LHCN-M2 (cell line): ENCODE measurements at regions not wholly inside any gene's neighbourhood (a gene's known extent, or its start where the extent isn't known, plus 50 kb on each side); places are given as distances from the start of the nearest gene placed in this dataset.
"Not testable (repeated sequence)": the region's sequence is repeated elsewhere in the genome, so short reads cannot be mapped to it uniquely, and the experiment has no call there.

ENCODE experiments used
- DNase-seq: peaks from one replicate; pipeline ENCODE4 v3.0.0-alpha.2; 2012; ENCODE audit warnings: low read depth

GRCh38 chr2:114254875-114255274 lies 187.6 kb upstream of the DPP10 start:
- no peak for DNase-seq

DNA sequence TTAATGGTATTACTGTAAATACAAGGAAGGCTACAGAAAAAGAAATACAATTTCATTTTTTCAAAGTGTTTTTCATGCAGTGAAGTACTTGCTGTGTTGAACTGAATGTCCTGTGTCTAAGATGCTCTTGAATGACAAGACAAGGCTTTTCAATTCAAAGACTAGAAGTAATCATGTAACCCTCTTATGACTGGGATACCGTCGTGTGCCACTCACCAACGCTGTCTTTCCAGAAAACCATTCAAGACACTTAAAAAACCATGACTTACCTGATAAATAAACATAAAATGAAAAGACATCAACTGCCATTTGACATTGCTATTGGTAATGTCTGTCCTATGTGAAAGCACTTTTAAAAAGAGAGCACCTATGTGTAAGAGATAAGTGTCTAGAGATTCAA lies 183.1 kb upstream of the DPP10 start:
- no peak for DNase-seq

- DNase-seq, result no peak
Observed at GRCh38 chr2:114261366-114261765, 181.1 kb upstream of the DPP10 start.

DNA sequence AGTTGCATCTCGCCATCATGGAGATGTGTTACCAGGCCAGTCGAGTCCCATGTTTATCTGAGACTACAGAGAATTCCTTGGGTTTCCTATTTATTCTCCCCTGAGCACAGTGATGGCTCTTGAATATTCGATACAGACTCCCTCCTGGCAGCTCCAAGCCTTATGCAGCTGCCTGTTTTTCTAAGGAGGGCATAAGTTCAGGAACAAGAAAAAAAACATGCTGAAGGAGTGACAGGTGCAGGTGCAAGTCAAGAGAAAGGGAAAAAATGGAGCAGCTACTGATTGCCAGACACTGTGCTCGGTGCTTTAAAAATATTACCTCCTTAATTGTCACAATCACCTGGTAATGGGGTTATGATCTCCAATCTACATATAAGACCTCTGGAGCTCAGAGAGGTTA lies 177.2 kb upstream of the DPP10 start:
- DNase-seq, result no peak

DNA sequence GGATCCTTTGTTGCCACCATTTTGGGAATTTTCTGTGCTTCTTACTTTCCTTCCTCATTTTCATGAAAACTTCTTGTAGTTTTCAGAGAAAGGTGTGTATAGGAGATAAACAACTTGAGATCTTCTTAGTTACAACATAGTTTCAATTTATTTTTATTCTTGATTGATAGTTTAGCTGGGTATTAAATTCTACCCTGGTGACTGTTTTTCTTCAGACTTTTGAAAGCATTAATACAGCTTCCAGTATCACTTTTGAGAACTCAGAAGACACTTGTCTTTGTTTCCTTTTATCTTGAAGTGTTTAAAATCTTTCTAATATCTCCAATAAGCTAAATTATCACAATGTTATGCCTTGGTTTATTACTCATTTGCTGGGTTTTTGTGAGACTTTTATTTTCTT lies 167.5 kb upstream of the DPP10 start:
- no peak for DNase-seq

- no peak for DNase-seq
Observed at GRCh38 chr2:114281188-114281587, 161.3 kb upstream of the DPP10 start.

GRCh38 chr2:114283774-114284173 lies 158.7 kb upstream of the DPP10 start:
- no peak for DNase-seq

DNA sequence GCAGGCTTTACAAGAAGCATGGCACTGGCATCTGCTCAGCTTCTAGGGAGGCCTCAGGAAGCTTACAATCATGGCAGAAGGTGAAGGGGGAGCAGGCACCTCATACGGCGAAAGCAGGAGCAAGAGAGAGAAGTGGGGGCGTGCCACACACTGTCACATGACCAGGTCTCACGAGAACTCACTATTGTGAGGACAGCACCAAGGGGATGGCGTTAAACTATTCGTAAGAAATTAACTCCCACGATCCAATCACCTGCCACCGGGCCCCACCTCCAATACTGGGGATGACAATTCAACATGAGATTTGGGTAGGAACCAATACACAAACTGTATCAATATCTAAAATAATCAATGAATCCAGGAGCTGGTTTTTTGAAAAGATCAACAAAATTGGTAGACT lies 156.0 kb upstream of the DPP10 start:
- DNase-seq, result no peak

GRCh38 chr2:114293355-114293754 lies 149.1 kb upstream of the DPP10 start:
- DNase-seq, result no peak

GRCh38 chr2:114294741-114295140 lies 147.7 kb upstream of the DPP10 start:
- DNase-seq, result no peak

DNA sequence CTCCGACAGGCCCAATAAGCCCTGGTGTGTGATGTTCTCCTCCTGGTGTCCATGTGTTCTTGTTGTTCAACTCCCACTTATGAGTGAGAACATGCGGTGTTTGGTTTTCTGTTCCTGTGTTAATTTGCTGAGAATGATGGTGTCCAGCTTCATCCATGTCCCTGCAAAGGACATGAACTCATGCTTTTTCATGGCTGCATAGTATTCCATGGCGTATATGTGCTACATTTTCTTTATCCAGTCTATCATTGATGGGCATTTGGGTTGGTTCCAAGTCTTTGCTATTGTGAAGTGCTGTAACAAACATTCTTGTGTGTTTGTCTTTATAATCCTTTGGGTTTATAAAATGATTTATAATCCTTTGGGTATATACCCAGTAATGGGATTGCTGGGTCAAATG lies 142.1 kb upstream of the DPP10 start:
- DNase-seq, result not testable (repeated sequence)

DNA sequence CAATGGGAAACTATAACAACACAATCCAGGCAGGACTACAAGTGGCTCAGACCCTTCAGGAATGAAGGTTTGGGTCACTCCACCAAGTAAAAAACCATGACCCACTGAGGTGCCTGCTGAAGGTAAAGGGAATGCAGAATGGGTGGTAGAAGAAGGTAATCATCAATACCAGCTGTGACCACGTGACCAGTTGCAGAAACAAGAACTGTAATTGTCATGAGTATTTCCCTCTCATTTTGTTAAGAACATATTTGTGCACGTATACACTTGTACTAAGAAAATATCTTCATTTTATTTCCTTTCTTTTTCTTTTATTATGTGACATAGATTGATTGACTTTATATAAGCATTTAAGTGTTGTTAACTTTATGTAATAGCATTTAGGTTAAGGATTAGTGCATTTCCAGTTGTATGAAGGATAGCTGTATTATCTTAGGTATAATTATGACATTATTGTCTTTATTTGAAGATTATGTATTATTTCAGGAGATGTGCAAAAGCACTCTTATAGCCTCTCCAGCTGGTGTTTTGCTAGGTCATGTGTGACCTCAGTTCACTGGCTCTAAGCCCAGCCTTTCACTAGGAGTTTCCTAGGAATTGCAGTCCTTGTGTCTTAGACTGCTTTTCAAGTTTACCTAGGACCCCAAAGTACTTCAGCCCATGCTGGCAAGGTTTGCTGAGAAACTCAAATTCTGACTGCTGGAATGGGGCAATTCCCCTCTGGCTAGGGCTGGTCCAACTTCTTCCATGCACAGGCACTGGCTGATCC lies 125.7 kb upstream of the DPP10 start:
- no peak for DNase-seq

GRCh38 chr2:114330594-114330993 lies 111.8 kb upstream of the DPP10 start:
- DNase-seq, result no peak

- DNase-seq, result no peak
Observed at GRCh38 chr2:114331934-114332333, 110.5 kb upstream of the DPP10 start.

GRCh38 chr2:114345246-114345645 lies 97.2 kb upstream of the DPP10 start:
- no peak for DNase-seq

GRCh38 chr2:114346658-114347057 lies 95.8 kb upstream of the DPP10 start:
- DNase-seq, result no peak

- DNase-seq, result no peak
Observed at GRCh38 chr2:114350186-114350725, 92.2 kb upstream of the DPP10 start.

DNA sequence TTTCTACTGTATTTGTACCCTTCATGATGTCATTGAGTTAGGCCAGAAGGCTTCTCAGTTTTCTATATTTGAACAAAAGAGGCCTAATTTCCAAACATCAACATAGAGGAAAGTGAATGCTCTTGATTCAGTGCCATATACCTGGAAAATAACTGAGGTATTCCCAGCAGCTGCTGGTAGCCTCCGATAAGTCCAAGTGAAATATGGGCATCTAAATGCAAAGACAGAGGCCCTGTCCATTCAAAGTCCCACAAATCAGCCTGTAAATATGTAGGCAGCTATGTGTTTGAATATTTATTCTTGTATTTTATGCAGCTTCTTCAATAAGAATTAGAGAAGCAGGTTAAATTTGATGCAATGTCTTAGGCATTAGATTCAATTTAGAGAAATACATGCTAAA lies 89.5 kb upstream of the DPP10 start:
- no peak for DNase-seq

DNA sequence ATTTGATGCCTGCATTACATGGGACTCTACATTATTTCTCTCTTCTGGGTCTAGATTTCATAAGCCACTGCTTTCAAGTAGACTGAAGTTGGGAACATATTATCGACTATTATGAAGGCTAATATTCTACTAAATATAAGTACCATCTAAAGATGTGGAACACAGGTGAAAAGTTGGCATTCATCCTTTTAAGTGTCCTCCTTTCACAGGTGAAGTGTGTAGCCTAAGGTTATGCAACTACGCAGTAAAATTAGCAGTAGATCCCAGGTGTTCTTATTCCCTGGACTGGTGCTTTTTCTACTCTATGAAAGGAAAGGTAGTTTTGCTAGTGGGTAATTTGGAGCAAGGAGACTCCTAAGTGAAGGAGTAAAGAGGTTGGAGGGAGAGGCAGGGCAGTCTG lies 88.2 kb upstream of the DPP10 start:
- no peak for DNase-seq

DNA sequence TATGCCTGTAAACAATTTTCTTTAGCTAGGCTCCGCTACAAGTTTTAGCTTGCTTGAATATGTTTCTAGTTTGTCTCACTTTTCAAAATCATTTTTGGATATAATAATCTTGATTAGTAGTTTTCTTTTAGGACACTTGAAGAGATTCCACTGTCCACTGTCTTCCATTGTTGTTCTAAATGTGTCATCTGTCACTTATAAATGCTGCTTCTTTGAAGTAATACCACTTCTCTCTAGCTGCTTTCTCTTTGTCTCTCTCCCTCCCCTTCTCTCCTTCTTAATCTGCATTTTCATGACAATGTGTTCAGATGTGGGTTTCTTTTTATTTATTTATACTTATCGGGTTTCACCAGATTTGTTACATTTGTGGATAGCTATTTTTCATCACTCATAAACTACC lies 73.7 kb upstream of the DPP10 start:
- no peak for DNase-seq

DNA sequence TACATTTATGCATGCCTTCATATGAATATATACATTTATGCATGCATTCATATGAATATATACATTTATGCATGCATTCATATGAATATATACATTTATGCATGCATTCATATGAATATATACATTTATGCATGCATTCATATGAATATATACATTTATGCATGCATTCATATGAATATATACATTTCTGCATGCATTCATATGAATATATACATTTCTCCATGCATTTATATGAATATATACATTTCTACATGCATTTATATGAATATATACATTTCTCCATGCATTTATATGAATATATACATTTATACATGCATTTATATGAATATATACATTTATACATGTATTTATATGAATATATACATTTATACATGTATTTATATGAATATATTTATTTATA lies 70.7 kb upstream of the DPP10 start:
- not testable (repeated sequence) for DNase-seq

DNA sequence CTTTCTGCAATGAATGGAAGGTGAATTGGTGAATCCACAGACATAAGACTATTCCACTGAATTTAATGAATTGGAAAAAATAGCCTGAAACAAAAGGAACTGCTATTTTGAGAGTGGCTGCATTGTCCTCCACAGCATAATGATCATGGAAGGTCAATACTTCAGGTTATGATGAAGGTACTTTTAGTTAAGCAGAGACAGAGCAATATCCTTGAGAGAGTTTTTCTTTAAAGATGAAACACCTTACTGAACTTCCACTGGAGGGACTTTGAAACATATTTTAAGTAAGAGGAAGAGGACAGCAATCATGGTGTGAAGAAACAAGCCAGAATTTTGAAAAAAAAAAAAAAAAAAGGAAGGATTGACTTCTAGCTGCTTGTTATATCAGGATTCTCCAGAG lies 68.8 kb upstream of the DPP10 start:
- DNase-seq, result no peak

DNA sequence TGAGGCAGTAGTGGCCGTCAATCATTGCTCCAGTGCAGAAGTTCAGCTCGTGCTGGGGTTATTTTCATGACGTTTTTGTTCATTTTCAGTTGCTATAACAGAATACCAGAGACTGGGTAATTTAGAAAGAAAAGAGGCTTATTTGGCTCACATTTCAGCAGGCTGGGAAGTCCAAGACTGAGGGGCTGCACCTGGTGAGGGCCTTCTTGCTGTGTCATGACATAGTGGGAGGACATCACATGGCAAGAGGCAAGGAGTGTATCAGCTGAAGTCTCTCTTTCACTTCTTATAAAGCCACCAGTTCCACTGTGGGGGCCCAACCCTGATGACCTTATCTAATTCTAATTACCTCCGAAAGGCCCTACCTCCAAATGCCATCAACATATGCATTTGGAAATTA lies 58.0 kb upstream of the DPP10 start:
- no peak for DNase-seq

- no peak for DNase-seq
Observed at GRCh38 chr2:114389021-114389420, 53.4 kb upstream of the DPP10 start.
